ENCODE measurements at regions not wholly inside any gene's neighbourhood (a gene's known extent, or its start where the extent isn't known, plus 50 kb on each side); places are given as distances from the start of the nearest gene placed in this dataset.
A peak's percentile ranks its signal among the peaks of the same experiment; 100 is the strongest.

GRCh38 chr1:5651473-5651872 is 340.8 kb downstream of the NPHP4 start:
- DNase-seq: no peak

- no peak for DNase-seq
Observed at GRCh38 chr1:5651027-5651410, 341.2 kb downstream of the NPHP4 start.

GRCh38 chr1:5650283-5651026 is 341.8 kb downstream of the NPHP4 start:
- DNase-seq: no peak

- DNase-seq: no peak
Observed at GRCh38 chr1:5649795-5650194, 342.4 kb downstream of the NPHP4 start.

- no peak for DNase-seq
Observed at GRCh38 chr1:5649166-5649551, 343.1 kb downstream of the NPHP4 start.

GRCh38 chr1:5648410-5649165 is 343.6 kb downstream of the NPHP4 start:
- DNase-seq: no peak

GRCh38 chr1:5647234-5647633 is 345.0 kb downstream of the NPHP4 start:
- DNase-seq: no peak

GRCh38 chr1:5646486-5647149 is 345.6 kb downstream of the NPHP4 start:
- DNase-seq: no peak

- DNase-seq: no peak
Observed at GRCh38 chr1:5645929-5646328, 346.3 kb downstream of the NPHP4 start.

- no peak for DNase-seq
Observed at GRCh38 chr1:5645135-5645399, 347.2 kb downstream of the NPHP4 start.

GRCh38 chr1:5644281-5645134 is 347.7 kb downstream of the NPHP4 start:
- no peak for DNase-seq

GRCh38 chr1:5643360-5644107 is 348.7 kb downstream of the NPHP4 start:
- no peak for DNase-seq

GRCh38 chr1:5640845-5641244 is 351.4 kb downstream of the NPHP4 start:
- no peak for DNase-seq

- DNase-seq: no peak
Observed at GRCh38 chr1:5639106-5639722, 353.0 kb downstream of the NPHP4 start.

GRCh38 chr1:5638582-5638981 is 353.6 kb downstream of the NPHP4 start:
- DNase-seq: no peak

- DNase-seq: peak in 1 of 2 donors; percentile 9
Observed at GRCh38 chr1:5637171-5637570, 355.1 kb downstream of the NPHP4 start.

- no peak for DNase-seq
Observed at GRCh38 chr1:5634893-5635292, 357.3 kb downstream of the NPHP4 start.

- no peak for DNase-seq
Observed at GRCh38 chr1:5632814-5633213, 359.4 kb downstream of the NPHP4 start.

GRCh38 chr1:5632224-5632623 is 360.0 kb downstream of the NPHP4 start:
- DNase-seq: no peak

- no peak for DNase-seq
Observed at GRCh38 chr1:5628416-5628815, 363.8 kb downstream of the NPHP4 start.

GRCh38 chr1:5623399-5623798 is 368.8 kb downstream of the NPHP4 start:
- DNase-seq: no peak

GRCh38 chr1:5622412-5622811 is 369.8 kb downstream of the NPHP4 start:
- DNase-seq: no peak

Data from activated CD4-positive, alpha-beta T cell treated with anti-CD3 and anti-CD28 coated beads for 4 hours (primary cell).